D721Med (cell line): ENCODE measurements at regions not wholly inside any gene's neighbourhood (a gene's known extent, or its start where the extent isn't known, plus 50 kb on each side); places are given as distances from the start of the nearest gene placed in this dataset.

Source experiments
- DNase-seq: peaks from one replicate; pipeline ENCODE4 v3.0.0; 2011; ENCODE audit warnings: low spot score; ENCODE audit not compliant: insufficient read length
- FAIRE-seq: peaks from 2 replicates; lab custom pipeline; 2011; peaks lifted over from hg19 to GRCh38; lab: Jason Lieb, UNC
- CTCF ChIP-seq: IDR thresholded peaks from 2 replicates; pipeline ENCODE4 v1.5.1; 2012; ENCODE audit warnings: mild to moderate bottlenecking, control low read depth; ENCODE audit not compliant: insufficient read depth; ENCODE audit errors: missing control alignments

- DNase-seq = no peak
- peak; percentile 88 for FAIRE-seq
- no peak for TF ChIP-seq CTCF
Measured at GRCh38 chr14:57089901-57090300, 178.8 kb downstream of the EXOC5 start.

DNA sequence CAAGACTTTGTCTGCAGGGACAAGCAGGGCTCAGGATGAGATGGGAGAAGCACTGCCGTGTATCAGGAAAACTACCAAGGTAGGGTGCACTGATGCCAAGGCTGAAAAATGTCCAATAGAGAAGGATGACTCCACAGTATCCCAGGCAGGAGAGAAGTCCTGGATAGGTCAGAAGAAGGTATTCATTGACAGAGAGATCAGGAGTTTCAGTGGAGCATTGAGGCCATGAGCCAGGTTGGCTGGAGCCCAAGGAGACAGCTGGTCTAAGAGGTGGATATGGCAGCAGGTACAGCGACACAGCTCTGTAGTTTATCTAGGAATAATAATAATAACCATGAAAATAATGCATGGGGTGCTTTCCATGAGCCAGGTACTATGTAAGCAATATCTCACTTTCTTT lies 180.9 kb downstream of the EXOC5 start:
- TF ChIP-seq CTCF = no peak
- FAIRE-seq (no peak), DNase-seq (no peak)

DNA sequence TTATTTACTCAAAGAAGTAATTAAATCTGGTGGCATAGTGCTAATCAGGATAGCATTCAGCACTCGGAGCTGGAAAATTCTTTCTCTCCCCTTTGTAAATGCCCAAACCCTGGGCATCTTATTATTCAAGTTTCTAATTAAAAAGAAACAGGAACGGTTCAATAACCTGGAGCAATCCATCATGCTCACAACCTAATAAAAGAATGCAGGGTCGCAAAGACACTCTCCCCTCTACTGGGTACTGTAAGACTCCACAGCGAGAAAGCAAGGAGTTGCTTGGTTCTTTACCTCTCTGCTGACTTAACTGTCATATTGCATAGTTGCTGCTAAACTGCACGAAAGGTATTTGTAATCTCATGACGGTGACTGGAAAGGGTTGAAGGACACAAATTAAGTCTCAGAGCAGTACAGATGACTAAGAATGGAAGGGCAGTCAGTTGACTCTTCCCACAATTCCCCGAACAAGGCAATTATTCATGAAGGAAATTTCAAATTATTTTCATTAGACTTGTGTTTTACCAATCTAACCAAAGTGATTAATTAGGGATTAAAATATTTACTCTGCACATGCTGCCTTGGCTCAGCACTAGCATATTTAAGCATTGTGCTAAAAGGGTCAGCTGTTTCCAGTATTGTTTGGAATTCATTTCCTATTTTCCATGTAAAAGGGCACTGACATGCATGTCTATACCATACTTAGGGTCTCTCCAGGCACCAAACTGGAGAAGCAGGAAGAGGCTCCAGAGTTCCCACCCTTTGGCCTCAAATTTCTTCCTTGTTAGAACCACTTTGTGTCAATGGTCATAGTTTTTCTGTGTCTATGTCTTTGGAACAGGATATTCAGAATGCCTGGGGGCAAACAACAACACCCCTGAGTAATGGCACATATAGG lies 182.2 kb downstream of the EXOC5 start:
- TF ChIP-seq CTCF = no peak
- FAIRE-seq (no peak), DNase-seq (no peak)

DNA sequence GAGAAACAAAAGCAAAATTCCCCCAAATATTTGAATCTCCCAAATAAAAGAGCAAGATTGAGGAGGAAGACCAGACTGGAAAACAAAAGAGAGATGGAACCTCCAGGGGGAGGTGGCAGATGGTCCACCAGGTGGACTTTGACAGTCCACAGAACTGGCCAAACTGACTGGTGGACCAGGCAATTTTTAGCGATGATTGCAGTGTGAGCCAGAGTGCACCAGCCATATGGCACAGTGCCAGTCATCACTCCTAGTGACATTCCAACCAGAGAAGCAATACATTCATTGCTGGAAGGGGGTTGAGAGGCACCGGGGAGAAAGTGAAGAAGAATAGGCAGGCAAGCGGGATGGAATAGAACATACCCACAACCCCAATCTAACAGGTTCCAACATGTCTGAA lies 182.9 kb downstream of the EXOC5 start:
- FAIRE-seq (no peak), DNase-seq (no peak)
- no peak for TF ChIP-seq CTCF

DNA sequence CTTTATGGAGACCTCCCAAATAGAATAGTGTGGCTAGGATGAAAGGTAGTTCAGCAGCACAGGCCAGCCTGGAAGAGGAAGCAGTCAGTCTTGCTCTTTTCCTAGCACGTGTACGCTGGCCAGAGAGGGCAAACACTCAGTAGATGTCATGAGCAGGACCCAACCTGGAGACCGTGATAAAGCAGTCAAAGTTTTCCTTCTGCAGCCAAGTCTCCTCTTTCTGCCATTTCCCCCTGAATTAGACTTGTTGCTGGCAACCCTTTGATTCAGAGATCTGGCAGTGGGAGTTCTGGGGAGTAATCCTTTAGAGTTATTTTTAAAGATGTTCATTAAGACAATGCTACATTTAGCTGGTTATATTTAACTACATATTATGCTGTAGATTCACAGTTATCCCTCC lies 183.7 kb downstream of the EXOC5 start:
- FAIRE-seq (no peak), DNase-seq (no peak)
- no peak for TF ChIP-seq CTCF

DNA sequence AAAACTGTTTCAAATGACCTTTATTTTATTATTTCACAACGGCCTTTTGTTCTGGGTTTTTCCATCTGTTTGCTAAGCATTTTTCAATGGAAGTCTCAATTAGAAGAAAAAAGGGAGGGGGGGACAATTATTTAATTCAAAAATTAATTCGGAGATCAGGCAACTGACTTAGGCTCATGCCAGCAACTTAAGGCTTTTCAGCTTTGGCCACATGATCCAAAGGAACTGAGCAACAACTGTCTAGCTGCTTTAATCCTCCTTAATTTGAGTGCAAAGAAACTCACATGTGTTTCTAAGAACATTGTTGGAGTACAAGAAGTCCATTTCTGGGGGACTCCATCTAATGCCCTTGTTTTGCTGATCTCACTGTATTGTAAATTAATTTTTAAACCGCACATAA lies 188.0 kb downstream of the EXOC5 start:
- TF ChIP-seq CTCF = no peak
- peak; percentile 93 for FAIRE-seq
- no peak for DNase-seq

- FAIRE-seq (no peak), DNase-seq (no peak)
- TF ChIP-seq CTCF = no peak
Measured at GRCh38 chr14:57078054-57078453, 190.7 kb downstream of the EXOC5 start.
